Activated T-cell treated with anti-CD3 and anti-CD28 coated beads, Interleukin-2, amount 50 U/mL, for 72 hours (primary cell): ENCODE measurements at regions not wholly inside any gene's neighbourhood (a gene's known extent, or its start where the extent isn't known, plus 50 kb on each side); places are given as distances from the start of the nearest gene placed in this dataset.

Experiments
- ATAC-seq, 2 donors: fragments of 150-1000 bp; cut with Tn5 transposase; replicated peaks in 1 of 2; 2 replicates each; pipeline ENCODE4 v1.10.0; 2021; ENCODE audit warnings: moderate library complexity in 2 of 2, mild to moderate bottlenecking in 1 of 2
- DNase-seq, 2 donors: peaks; one replicate each; pipeline ENCODE4 v3.0.0; 2021 to 2022; ENCODE audit warnings: mixed read lengths in 1 of 2
- H3K27ac Mint-ChIP-seq: one replicate; pipeline ENCODE4 v1.8.0; 2022; ENCODE audit warnings: mild to moderate bottlenecking, moderate library complexity, mixed read lengths
- H3K27me3 Mint-ChIP-seq: one replicate; pipeline ENCODE4 v1.8.0; 2022; ENCODE audit warnings: low read depth, mixed read lengths
- H3K36me3 Mint-ChIP-seq, 2 donors: one replicate each; pipeline ENCODE4 v1.8.0; 2022; ENCODE audit warnings: mixed read lengths in 2 of 2, mild to moderate bottlenecking in 1 of 2; ENCODE audit not compliant: insufficient read depth in 2 of 2
- H3K4me1 Mint-ChIP-seq: one replicate; pipeline ENCODE4 v1.8.0; 2022; ENCODE audit warnings: low read depth, mixed read lengths
- H3K4me3 Mint-ChIP-seq, 2 donors: one replicate each; pipeline ENCODE4 v1.8.0; 2022; ENCODE audit warnings: mild to moderate bottlenecking in 2 of 2, mixed read lengths in 2 of 2, moderate library complexity in 2 of 2
- H3K9me3 Mint-ChIP-seq, 2 donors: one replicate each; pipeline ENCODE4 v1.8.0; 2022; ENCODE audit warnings: mixed read lengths in 2 of 2

DNA sequence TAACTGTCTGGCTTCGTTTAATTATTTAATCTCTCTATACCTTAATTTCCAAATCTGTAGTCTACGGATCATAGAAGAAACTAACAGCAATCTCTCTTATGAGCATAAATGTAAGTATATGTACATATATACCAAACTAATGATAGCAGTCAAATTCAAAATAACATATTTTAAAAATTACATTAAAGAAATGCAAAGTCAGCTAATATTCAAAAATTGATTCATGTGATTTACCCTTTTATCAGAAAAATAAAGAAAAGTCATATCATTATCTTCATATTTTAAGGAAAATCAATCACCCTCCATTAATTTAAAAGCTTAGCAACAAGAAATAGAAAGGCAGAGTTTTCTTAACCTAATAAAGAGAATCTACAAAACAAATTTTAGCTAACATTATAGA lies 575.9 kb downstream of the IRS1 start:
- Mint-ChIP-seq H3K36me3 (no peaks in the 10 kb centered on the region), H3K4me3 (no peak overlapping the region), H3K27me3 (peaks cover 9% of the 10 kb centered on the region), H3K4me1 (no peaks in the 10 kb centered on the region), H3K9me3 (no peaks in the 10 kb centered on the region), H3K27ac (no peak overlapping the region)
- ATAC-seq (no peak), DNase-seq (no peak)

DNA sequence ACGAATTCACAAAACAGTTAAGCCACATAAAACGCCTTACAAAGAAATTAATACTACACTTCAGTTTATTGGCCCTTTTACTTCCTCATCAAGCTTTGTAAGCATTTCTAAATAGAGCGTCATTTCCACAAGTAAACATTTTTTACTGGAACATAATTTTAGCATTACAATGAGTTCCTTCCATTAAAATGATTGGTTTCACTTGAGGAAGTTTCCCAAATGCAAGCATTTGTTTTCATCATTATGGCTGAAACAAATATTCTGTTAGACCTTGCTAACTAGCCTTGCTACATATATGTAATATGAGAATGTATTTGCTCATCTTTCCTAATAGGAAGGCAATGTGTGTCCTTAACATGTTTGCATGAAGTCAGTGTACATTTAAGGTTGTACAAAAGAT lies 579.1 kb downstream of the IRS1 start:
- Mint-ChIP-seq H3K36me3 (no peaks in the 10 kb centered on the region), H3K4me1 (no peaks in the 10 kb centered on the region), H3K27me3 (peaks cover 9% of the 10 kb centered on the region)

DNA sequence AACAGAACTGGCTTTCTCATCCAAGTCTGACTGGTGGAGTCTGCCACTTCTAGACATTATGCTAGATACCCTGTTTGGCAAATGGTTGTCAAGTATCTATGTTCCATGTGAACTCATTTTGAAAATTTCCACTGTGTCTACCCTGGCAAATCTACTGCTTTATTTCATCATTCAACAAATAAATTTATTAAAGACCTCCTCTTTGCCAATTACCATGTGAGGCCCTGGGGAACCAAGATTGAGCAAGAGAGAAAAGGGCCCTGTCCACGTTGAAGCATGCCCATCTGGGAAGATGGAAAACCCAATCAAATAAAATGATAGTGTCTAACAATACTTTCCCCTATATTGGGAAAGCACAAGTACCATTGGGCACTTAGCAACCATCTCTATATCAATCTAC lies 582.4 kb downstream of the IRS1 start:
- DNase-seq = no peak
- Mint-ChIP-seq H3K4me1 (no peaks in the 10 kb centered on the region), H3K4me3 (no peak overlapping the region), H3K27me3 (peaks cover 15% of the 10 kb centered on the region), H3K36me3 (no peaks in the 10 kb centered on the region), H3K9me3 (no peaks in the 10 kb centered on the region), H3K27ac (no peak overlapping the region)
- no peak for ATAC-seq

More for the DNA sequence above, 579.1 kb downstream of the IRS1 start:
- ATAC-seq = no peak
- H3K27ac Mint-ChIP-seq = no peak overlapping the region
- H3K9me3 Mint-ChIP-seq = no peaks in the 10 kb centered on the region
- no peak overlapping the region for H3K4me3 Mint-ChIP-seq
- DNase-seq = no peak

DNA sequence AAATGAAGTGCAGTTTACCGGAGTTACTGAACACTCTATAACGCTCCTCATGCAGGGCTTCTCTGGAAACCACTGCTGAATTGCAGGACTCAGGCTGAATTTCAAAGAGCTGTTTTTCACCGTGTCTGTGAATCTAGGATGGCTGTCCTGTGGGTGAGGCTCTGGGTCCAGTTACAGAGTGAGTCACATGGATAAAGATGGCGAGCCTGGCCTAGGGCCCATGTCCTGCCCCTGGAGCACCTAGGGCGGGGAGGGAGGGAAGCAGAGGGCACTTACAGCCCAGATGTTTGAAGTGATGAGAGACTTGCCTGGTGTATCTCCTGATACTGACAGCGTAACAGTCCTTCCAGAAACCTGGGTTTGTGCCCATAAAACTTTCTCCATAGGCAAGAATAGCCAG lies 583.0 kb downstream of the IRS1 start:
- no peak overlapping the region for H3K27ac Mint-ChIP-seq
- H3K4me3 Mint-ChIP-seq = no peak overlapping the region
- no peak for ATAC-seq
- H3K4me1 Mint-ChIP-seq = no peaks in the 10 kb centered on the region
- no peak for DNase-seq
- no peaks in the 10 kb centered on the region for H3K36me3 Mint-ChIP-seq
- no peaks in the 10 kb centered on the region for H3K9me3 Mint-ChIP-seq
- peaks cover 15% of the 10 kb centered on the region for H3K27me3 Mint-ChIP-seq

DNA sequence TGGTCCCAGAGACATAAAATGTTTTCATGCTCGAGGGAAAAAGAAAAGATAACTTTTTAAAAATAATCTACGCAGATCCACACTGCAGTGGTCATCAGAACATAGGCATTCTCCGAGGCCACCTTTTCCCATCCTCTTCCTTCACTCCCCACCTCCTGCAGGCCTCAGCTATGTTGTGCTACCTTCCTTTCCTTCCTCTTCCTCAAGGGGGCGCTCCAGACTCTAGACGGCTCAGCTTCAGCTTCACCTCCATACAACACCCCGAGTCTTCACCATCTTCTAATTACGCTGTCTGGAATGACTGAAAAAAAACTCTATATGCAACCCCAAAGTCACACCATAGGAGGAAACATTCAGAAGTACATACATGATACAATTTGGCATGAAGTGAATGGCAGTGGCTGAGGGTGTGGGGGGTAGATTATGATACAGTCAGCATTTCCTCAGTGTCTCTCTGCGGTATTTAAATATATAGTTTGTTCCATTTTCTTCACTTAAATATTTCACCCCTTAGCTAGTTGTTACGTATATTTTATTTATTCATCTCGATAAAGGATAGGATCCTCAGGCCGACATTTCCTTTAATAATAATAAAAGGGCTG lies 583.6 kb downstream of the IRS1 start:
- Mint-ChIP-seq H3K36me3 (no peaks in the 10 kb centered on the region), H3K4me3 (no peak overlapping the region), H3K27me3 (peaks cover 15% of the 10 kb centered on the region), H3K9me3 (no peaks in the 10 kb centered on the region), H3K4me1 (no peaks in the 10 kb centered on the region), H3K27ac (no peak overlapping the region)
- ATAC-seq = peak; percentile 84 to 86
- DNase-seq = peak; percentile 64 to 72

DNA sequence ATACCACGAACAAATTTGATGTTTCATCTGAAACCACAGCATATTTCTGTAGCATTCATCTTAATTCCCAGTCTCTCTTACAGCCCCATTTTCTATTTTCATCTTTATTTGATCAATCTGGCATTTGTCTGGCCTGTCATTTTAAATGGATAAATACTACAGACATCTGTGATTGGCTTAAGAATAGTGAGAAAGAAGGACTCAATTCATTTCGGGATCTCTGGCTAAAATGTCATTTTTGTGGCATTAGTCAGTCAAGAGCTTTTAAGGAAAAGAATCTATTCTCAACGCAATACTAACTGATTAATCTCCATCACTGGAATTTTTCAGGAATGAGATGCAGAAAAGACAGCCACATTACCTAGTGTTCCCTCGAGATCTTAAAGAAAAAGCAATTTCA lies 585.9 kb downstream of the IRS1 start:
- DNase-seq (no peak), ATAC-seq (no peak)
- no peaks in the 10 kb centered on the region for H3K4me1 Mint-ChIP-seq
- no peak overlapping the region for H3K27ac Mint-ChIP-seq
- H3K27me3 Mint-ChIP-seq = peaks cover 6% of the 10 kb centered on the region
- no peaks in the 10 kb centered on the region for H3K9me3 Mint-ChIP-seq
- no peak overlapping the region for H3K4me3 Mint-ChIP-seq
- H3K36me3 Mint-ChIP-seq = no peaks in the 10 kb centered on the region

DNA sequence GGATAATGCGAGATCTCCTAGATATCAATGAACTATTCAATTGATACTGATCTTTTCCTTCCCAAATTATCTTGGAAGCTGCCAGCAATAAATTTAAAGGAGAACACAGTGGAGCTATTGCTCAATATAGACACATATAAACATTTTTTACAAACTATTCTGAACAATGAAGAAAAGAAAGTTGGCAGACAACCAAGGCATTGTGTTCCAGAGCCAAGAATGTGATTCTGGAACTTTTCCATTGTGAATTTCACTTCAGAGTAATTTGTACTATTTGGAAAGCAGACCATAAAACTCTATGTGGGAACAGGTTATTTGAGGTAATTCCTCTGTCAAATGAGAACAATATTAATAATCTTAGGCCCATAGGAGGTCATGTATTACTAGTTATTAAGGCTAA lies 588.2 kb downstream of the IRS1 start:
- H3K36me3 Mint-ChIP-seq = no peaks in the 10 kb centered on the region
- H3K4me1 Mint-ChIP-seq = no peaks in the 10 kb centered on the region
- ATAC-seq (no peak), DNase-seq (no peak)
- no peak overlapping the region for H3K27ac Mint-ChIP-seq
- H3K4me3 Mint-ChIP-seq = no peak overlapping the region
- H3K27me3 Mint-ChIP-seq = peaks cover 6% of the 10 kb centered on the region
- H3K9me3 Mint-ChIP-seq = no peaks in the 10 kb centered on the region

DNA sequence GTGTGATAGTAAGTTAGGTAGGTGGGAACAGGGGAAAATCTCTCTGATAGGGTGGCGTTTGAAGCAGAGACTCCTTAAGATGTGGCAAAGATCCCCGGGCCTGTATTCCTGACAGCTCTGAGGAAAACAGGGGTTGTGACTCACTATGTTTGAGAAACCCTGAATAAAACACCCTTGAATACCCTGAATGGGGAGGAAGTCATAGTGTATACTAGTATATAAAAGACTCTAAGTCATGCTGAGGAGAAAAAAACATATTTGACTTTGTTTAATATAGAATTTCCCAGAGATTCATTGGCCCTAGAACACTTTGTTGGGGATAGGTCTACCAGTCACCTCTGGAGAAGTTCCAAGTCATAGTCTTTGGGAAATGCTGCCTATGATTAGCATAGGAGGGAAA lies 590.9 kb downstream of the IRS1 start:
- no peak overlapping the region for H3K27ac Mint-ChIP-seq
- H3K4me3 Mint-ChIP-seq = no peak overlapping the region
- DNase-seq (no peak), ATAC-seq (no peak)
- no peaks in the 10 kb centered on the region for H3K9me3 Mint-ChIP-seq
- peaks cover 12% of the 10 kb centered on the region for H3K27me3 Mint-ChIP-seq
- H3K36me3 Mint-ChIP-seq = no peaks in the 10 kb centered on the region
- H3K4me1 Mint-ChIP-seq = no peaks in the 10 kb centered on the region

DNA sequence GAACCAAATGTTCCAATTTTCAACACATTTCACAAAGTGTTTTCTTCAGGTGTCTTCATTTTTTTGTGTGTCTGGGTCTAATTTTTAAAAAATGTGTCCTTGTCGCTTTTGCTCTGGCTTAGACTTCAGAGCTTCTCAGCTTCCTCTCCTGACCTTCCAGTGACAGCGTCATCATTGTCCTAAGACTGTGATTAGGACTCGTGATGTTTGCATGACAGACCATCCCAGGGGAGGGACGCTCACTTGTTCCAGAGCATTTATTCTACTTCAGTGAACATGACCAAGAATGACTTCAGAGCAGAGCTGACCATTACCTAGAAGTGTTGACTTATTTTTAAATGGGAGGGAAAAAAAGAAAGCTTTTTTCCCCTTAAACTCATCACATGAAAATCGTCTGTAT lies 591.9 kb downstream of the IRS1 start:
- no peak overlapping the region for H3K4me3 Mint-ChIP-seq

DNA sequence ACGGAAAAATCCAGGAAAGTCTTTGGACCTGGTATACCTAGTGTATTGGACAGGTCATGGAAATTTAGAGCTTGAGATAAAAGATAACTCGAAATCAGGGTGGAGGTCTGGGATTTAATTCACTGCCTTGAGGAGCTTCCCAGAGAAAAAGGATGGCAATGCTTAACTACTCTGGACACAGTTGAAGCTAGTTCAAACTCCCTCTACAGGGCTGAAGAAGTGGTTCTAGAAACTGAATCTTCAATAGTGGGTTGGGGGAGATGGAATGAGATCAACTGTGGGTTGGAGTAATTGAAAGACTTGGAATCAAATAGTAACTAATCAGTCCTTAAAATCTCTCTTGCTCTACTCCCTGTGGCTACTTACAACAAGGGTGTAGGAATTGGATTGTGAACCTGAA lies 600.1 kb downstream of the IRS1 start:
- Mint-ChIP-seq H3K36me3 (no peaks in the 10 kb centered on the region), H3K4me3 (no peak overlapping the region), H3K4me1 (no peaks in the 10 kb centered on the region), H3K27ac (no peak overlapping the region), H3K27me3 (no peaks in the 10 kb centered on the region), H3K9me3 (no peaks in the 10 kb centered on the region)
- ATAC-seq (no peak), DNase-seq (no peak)

More for the DNA sequence above, 591.9 kb downstream of the IRS1 start:
- Mint-ChIP-seq H3K27ac (no peak overlapping the region), H3K9me3 (no peaks in the 10 kb centered on the region), H3K36me3 (no peaks in the 10 kb centered on the region), H3K4me1 (no peaks in the 10 kb centered on the region), H3K27me3 (peaks cover 12% of the 10 kb centered on the region)
- DNase-seq (no peak), ATAC-seq (no peak)

DNA sequence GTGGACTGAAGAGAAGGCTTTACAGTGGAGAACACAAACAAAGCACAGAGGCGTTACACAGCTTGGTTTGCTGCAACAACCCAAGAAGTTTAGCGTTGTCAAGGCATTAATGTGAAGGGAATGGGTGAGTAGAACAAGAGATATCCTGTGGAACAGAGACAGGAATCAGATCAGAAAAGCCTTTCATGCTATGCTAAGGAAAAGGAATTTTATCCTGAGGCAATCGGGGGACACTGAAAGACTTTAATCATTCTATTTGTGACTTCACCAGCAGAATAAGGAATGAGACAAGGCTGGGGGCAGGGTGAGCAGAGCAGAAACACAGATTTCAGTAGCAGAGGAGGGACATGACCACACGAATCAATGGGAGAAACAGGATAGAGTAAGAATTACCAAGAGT lies 600.7 kb downstream of the IRS1 start:
- ATAC-seq (no peak), DNase-seq (no peak)
- Mint-ChIP-seq H3K36me3 (no peaks in the 10 kb centered on the region), H3K27ac (no peak overlapping the region), H3K27me3 (no peaks in the 10 kb centered on the region), H3K4me3 (no peak overlapping the region), H3K4me1 (no peaks in the 10 kb centered on the region), H3K9me3 (no peaks in the 10 kb centered on the region)

DNA sequence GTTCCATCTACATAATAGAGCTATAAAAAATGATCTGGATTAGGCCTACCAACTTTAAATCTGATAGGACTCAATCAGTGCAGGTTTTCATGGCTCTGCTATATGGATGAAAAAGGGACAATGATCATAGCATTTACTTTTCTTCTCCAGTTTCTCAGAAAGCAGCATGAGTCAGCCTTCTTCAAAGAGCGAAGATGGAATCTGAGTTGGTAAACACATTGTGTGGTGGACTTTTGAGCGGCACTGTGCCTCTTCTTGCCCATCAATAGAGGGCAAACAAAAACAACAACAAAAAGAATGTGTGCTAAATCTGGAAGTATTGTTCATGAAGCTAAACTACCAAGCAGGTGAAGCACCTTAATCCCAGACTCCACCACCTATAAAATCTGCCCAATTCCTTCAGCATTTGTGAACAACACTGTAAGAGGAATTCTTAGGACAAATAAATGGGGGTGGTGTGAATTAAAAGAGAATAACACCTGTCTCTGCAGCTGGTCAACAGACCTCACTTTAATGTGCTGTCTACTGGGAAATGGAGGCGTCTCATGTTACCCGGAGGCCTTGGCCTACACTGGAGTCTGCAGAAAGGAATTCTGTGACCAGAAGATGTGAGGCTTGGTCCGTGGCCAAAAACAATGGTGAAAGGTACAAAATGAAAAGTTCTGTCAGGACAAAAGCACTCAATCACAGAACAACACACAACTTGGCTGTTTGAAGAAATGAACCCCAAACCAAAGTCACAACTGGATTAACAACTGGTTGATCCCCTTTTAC lies 609.0 kb downstream of the IRS1 start:
- Mint-ChIP-seq H3K9me3 (no peaks in the 10 kb centered on the region), H3K4me1 (no peaks in the 10 kb centered on the region), H3K36me3 (no peaks in the 10 kb centered on the region), H3K4me3 (no peak overlapping the region), H3K27me3 (no peaks in the 10 kb centered on the region), H3K27ac (no peak overlapping the region)
- ATAC-seq (no peak), DNase-seq (no peak)

DNA sequence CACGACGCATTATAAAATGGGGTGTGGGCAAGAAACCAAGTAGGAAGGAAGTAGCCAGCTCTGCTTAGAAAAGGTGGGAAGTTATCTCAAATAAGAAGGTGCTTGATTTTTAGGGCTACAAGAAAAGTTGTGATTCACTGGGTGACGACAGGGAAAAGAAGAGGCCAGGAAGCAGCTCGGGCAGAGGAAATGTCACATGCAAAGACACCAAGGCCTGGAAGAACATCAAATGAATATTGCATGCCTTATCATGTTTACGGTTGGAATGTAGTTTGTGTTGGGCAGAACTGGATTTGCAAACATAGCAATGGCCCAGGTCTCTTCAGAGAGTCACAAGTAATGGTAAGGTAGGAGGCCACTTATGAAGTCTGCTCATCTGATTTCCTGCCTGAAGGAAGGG lies 610.6 kb downstream of the IRS1 start:
- Mint-ChIP-seq H3K4me3 (no peak overlapping the region), H3K36me3 (no peaks in the 10 kb centered on the region), H3K27me3 (peaks cover 6% of the 10 kb centered on the region), H3K9me3 (no peaks in the 10 kb centered on the region), H3K27ac (no peak overlapping the region), H3K4me1 (no peaks in the 10 kb centered on the region)
- ATAC-seq (no peak), DNase-seq (no peak)

DNA sequence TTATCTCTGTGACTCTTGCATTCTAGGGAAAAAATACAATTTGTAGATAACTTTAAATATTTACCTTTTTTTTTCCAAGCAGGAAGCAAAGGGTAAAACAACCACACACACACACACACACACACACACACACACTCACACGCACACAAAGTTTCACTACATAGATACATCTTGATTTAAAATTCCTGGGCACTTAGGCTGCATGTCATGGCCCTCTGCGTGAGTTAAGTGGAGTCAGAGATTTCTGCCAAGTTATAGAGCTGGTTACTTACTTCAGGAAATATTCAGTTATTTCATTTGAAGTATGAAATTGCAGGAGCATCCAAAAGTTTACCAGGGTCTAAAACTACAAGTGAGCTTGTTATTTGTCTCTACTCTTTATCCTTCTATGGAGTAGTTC lies 612.0 kb downstream of the IRS1 start:
- DNase-seq = no peak
- Mint-ChIP-seq H3K27me3 (peaks cover 16% of the 10 kb centered on the region), H3K4me3 (no peak overlapping the region), H3K9me3 (no peaks in the 10 kb centered on the region), H3K4me1 (no peaks in the 10 kb centered on the region), H3K36me3 (no peaks in the 10 kb centered on the region), H3K27ac (no peak overlapping the region)
- no peak for ATAC-seq
